OCI-LY7 (cell line): ENCODE measurements at regions not wholly inside any gene's neighbourhood (a gene's known extent, or its start where the extent isn't known, plus 50 kb on each side); places are given as distances from the start of the nearest gene placed in this dataset.

Experiments
- BruUV-seq: library from RNA; stranded (reverse); fragments of 400-500 nt; replicated peaks from 2 replicates; lab custom pipeline; 2021; lab: Mats Ljungman, UMichigan
- CTCF ChIA-PET: fragments of 300-600 bp; sonication (Branson Sonifier 250); formaldehyde crosslinking; loops from one replicate; lab custom pipeline; 2022; ENCODE audit warnings: antibody characterized with exemption; ENCODE audit not compliant: unreplicated experiment; lab: Charles Lee
- POLR2A ChIA-PET: fragments of 300-600 bp; sonication (Branson Sonifier 250); formaldehyde crosslinking; loops from one replicate; lab custom pipeline; 2022; ENCODE audit warnings: antibody characterized with exemption; lab: Charles Lee
- DNase-seq: peaks from one replicate; pipeline ENCODE4 v3.0.0-alpha.2; 2015; ENCODE audit warnings: low spot score
- H2AFZ ChIP-seq: fragments of 200-600 bp; sonication (generic), shearing (Covaris generic); 2 replicates; pipeline ENCODE4 v1.6.1; 2014; ENCODE audit warnings: mild to moderate bottlenecking, antibody characterized with exemption, low read length, moderate library complexity
- H3K27ac ChIP-seq: fragments of 200-600 bp; sonication (generic); 2 replicates; pipeline ENCODE4 v1.5.1; 2014; ENCODE audit warnings: mixed run types, low read depth, mild to moderate bottlenecking, moderate library complexity, low read length, inconsistent platforms; ENCODE audit not compliant: poor library complexity, severe bottlenecking
- H3K36me3 ChIP-seq: fragments of 200-600 bp; sonication (generic); 2 replicates; pipeline ENCODE4 v1.6.1; 2014; ENCODE audit warnings: mild to moderate bottlenecking, antibody characterized with exemption, low read length, moderate library complexity, mixed read lengths; ENCODE audit not compliant: insufficient read depth
- H3K4me1 ChIP-seq: fragments of 200-600 bp; sonication (generic); 2 replicates; pipeline ENCODE4 v1.5.1; 2014; ENCODE audit warnings: mild to moderate bottlenecking, low read length; ENCODE audit not compliant: insufficient read depth, poor library complexity, severe bottlenecking
- H3K4me2 ChIP-seq: fragments of 200-600 bp; sonication (generic); 2 replicates; pipeline ENCODE4 v1.6.1; 2014; ENCODE audit warnings: mild to moderate bottlenecking, low read length
- H3K4me3 ChIP-seq: fragments of 200-600 bp; sonication (generic); 2 replicates; pipeline ENCODE4 v1.5.1; 2014; ENCODE audit warnings: mild to moderate bottlenecking, low read depth, low read length; ENCODE audit not compliant: poor library complexity, severe bottlenecking
- H3K79me2 ChIP-seq: fragments of 200-600 bp; sonication (generic); 2 replicates; pipeline ENCODE4 v1.6.1; 2016; ENCODE audit warnings: low read depth, mild to moderate bottlenecking, low read length, moderate library complexity, mixed read lengths; ENCODE audit not compliant: insufficient read depth
- H3K9me2 ChIP-seq: fragments of 200-600 bp; sonication (generic); 2 replicates; pipeline ENCODE4 v1.6.1; 2016; ENCODE audit warnings: mild to moderate bottlenecking, low read length, mixed read lengths; ENCODE audit not compliant: insufficient read depth
- H3K9me3 ChIP-seq: fragments of 200-600 bp; sonication (generic); 2 replicates; pipeline ENCODE4 v1.6.1; 2014; ENCODE audit warnings: mild to moderate bottlenecking, mixed run types, low read length, mixed read lengths
- H4K20me1 ChIP-seq: fragments of 200-600 bp; sonication (generic); 2 replicates; pipeline ENCODE4 v1.6.1; 2014; ENCODE audit warnings: mild to moderate bottlenecking, antibody characterized with exemption, low read length, moderate library complexity, mixed read lengths; ENCODE audit not compliant: insufficient read depth
- EZH2phosphoT487 ChIP-seq: fragments of 200-600 bp; sonication (generic); IDR thresholded peaks from 2 replicates; pipeline ENCODE4 v1.6.1; 2018; ENCODE audit warnings: low read depth, borderline replicate concordance, mild to moderate bottlenecking, mixed run types, antibody characterized with exemption, low read length, moderate library complexity, mixed read lengths
- intact Hi-C: fragments of 100-400 bp; cut with micrococcal nuclease; formaldehyde crosslinking; loops from one replicate; pipeline ENCODE4 v1.10.0; 2022; ENCODE audit not compliant: unreplicated experiment
- TF ChIP-seq, protein P1 (sequence below): fragments of 200-600 bp; sonication (generic); conservative IDR thresholded peaks from 2 replicates; pipeline ENCODE4 v1.5.1; 2014; ENCODE audit warnings: mild to moderate bottlenecking, antibody characterized with exemption, low read length, moderate library complexity, mixed read lengths

DNA sequence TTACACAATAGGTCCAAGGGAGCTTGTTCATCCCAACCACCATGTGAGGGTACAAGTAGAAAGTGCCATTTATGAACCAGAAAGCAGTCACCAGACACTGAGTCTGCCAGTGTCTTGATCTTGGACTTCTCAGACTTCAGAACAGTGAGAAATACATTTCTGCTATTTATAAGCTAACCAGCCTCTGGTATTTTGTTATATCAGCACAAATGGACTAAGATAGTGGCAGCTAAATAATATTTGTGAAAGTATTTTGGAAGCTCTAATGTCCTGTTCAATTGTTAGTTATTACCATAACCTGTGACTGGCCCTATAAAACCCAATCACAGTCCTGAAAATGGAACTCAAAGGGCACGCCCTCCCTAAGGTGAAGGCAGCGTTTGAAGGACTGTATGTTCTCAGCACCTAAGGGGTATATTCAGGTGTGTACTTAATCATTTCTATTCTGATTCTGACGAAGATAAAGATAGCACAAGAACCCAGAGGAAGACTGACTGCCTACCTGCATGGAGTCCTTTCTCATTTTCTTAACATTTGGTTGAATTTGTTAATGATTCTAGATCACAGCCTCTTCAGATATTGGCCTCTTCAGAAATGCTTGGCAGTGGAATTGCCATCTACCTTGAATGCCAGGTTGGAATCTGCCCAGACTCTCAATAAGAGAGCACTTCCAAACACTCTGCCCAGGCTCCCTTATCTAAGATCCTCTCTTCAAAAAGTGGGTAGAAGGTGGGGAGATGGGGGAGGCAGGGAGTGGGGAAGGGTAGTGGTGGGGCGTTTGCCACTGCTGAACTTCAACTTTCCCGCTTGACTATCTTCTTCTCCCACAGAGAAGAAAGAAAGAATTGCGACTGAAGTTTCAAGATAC lies 104.0 kb upstream of the PPP2R5A start:
- Histone ChIP-seq H3K36me3 (no peaks in the 10 kb centered on the region), H3K79me2 (no peaks in the 10 kb centered on the region), H4K20me1 (no peaks in the 10 kb centered on the region), H3K27ac (no peak overlapping the region), H3K4me2 (no peak overlapping the region), H2AFZ (no peak overlapping the region), H3K9me2 (no peaks in the 10 kb centered on the region), H3K9me3 (no peaks in the 10 kb centered on the region), H3K4me3 (no peak overlapping the region), H3K4me1 (peaks cover 3% of the 10 kb centered on the region)
- DNase-seq, result no peak
- TF ChIP-seq, protein P1, sequence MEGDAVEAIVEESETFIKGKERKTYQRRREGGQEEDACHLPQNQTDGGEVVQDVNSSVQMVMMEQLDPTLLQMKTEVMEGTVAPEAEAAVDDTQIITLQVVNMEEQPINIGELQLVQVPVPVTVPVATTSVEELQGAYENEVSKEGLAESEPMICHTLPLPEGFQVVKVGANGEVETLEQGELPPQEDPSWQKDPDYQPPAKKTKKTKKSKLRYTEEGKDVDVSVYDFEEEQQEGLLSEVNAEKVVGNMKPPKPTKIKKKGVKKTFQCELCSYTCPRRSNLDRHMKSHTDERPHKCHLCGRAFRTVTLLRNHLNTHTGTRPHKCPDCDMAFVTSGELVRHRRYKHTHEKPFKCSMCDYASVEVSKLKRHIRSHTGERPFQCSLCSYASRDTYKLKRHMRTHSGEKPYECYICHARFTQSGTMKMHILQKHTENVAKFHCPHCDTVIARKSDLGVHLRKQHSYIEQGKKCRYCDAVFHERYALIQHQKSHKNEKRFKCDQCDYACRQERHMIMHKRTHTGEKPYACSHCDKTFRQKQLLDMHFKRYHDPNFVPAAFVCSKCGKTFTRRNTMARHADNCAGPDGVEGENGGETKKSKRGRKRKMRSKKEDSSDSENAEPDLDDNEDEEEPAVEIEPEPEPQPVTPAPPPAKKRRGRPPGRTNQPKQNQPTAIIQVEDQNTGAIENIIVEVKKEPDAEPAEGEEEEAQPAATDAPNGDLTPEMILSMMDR, result no peak
- no peak for TF ChIP-seq EZH2phosphoT487
- ChIA-PET CTCF (no interaction called here), POLR2A (interaction anchor here (0.5 to 0.6 kb wide), 2 partner anchors 17 to 993 kb away, joined by 3 read pairs; no protein-coding TSS in a partner anchor)
- BruUV-seq, result no TSS peak
- intact Hi-C loops, result no loop called here

DNA sequence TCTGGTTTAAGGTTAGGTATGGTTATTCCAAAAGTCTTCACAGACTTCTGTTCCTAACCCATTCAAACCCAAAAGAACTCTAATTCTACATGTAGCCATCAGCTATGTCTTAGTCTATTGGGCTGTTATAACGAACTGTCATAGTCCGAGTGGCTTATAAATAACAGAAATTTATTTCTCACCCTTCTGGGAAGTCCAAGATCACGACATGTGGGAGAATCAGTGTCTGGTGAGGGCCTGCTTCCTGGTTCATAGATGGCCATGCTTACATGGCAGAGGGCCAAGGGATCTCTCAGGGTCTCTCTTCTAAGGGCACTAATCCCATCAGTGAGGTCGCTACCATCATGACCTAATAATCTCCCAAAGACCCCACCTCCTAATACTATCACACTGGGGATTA lies 103.0 kb upstream of the PPP2R5A start:
- intact Hi-C loops, result no loop called here
- H3K4me1 ChIP-seq, result peaks cover 12% of the 10 kb centered on the region
- no peak for TF ChIP-seq EZH2phosphoT487
- TF ChIP-seq, protein P1, result no peak
- no peak for DNase-seq
- no peaks in the 10 kb centered on the region for H3K9me3 ChIP-seq
- H3K27ac ChIP-seq, result no peak overlapping the region
- H2AFZ ChIP-seq, result no peak overlapping the region
- CTCF ChIA-PET, result no interaction called here
- no peaks in the 10 kb centered on the region for H3K9me2 ChIP-seq
- POLR2A ChIA-PET, result no interaction called here
- H3K4me2 ChIP-seq, result no peak overlapping the region
- no TSS peak for BruUV-seq
- H3K36me3 ChIP-seq, result no peaks in the 10 kb centered on the region
- no peaks in the 10 kb centered on the region for H4K20me1 ChIP-seq
- no peaks in the 10 kb centered on the region for H3K79me2 ChIP-seq
- H3K4me3 ChIP-seq, result no peak overlapping the region

DNA sequence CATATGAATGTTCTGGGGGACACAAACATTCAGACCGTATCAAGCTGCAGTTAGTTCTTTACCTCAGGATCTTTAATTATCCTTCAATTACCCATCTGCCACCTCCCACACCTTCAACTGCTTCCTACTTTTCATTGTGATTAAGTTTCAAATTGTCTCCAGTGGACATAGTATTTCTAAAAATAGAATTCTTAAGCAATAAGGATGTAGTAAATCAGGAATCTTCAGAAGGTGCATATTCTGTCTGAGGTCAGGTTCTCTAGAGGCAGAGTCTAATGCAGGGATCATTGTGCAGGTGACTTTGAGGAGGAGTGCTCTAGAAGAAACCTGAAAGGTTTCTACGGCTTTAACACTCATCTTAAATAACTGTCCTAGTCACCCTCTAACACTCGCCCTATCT lies 102.6 kb upstream of the PPP2R5A start:
- DNase-seq, result no peak
- Histone ChIP-seq H3K36me3 (no peaks in the 10 kb centered on the region), H3K4me3 (no peak overlapping the region), H3K27ac (no peak overlapping the region), H3K4me2 (no peak overlapping the region), H3K79me2 (no peaks in the 10 kb centered on the region), H2AFZ (no peak overlapping the region), H3K4me1 (peaks cover 12% of the 10 kb centered on the region), H4K20me1 (no peaks in the 10 kb centered on the region), H3K9me2 (no peaks in the 10 kb centered on the region), H3K9me3 (no peaks in the 10 kb centered on the region)
- intact Hi-C loops, result no loop called here
- ChIA-PET CTCF (no interaction called here), POLR2A (no interaction called here)
- TF ChIP-seq, protein P1, result no peak
- no peak for TF ChIP-seq EZH2phosphoT487
- no TSS peak for BruUV-seq
